ENCODE measurements at regions not wholly inside any gene's neighbourhood (a gene's known extent, or its start where the extent isn't known, plus 50 kb on each side); places are given as distances from the start of the nearest gene placed in this dataset.

GRCh38 chr3:44045476-44046275, 196.0 kb upstream of the TOPAZ1 start:
- Histone ChIP-seq H3K27me3 (ENCODE audit: low read depth) (no peaks in the 10 kb centered on the region), H3K4me3 (no peak overlapping the region), H3K36me3 (no peaks in the 10 kb centered on the region), H3K9me3 (no peaks in the 10 kb centered on the region), H3K27ac (no peak overlapping the region), H3K4me1 (no peaks in the 10 kb centered on the region)
- intact Hi-C loops (cut with DNase I) = no loop called here
- peak; percentile 31 to 57 for ATAC-seq
- DNase-seq = peak; percentile 54
- TF ChIP-seq CTCF (IDR thresholded peaks at IDR 0.05) = no peak

GRCh38 chr3:44047796-44048195, 193.9 kb upstream of the TOPAZ1 start:
- ATAC-seq = peak in 1 of 2 donors; percentile 3
- H3K9me3 ChIP-seq = no peaks in the 10 kb centered on the region
- H3K36me3 ChIP-seq = no peaks in the 10 kb centered on the region
- no peak for TF ChIP-seq CTCF (IDR thresholded peaks at IDR 0.05)
- no peak overlapping the region for H3K4me3 ChIP-seq
- H3K27ac ChIP-seq = no peak overlapping the region
- H3K4me1 ChIP-seq = no peaks in the 10 kb centered on the region
- intact Hi-C loops (cut with DNase I) = no loop called here
- no peaks in the 10 kb centered on the region for H3K27me3 ChIP-seq (ENCODE audit: low read depth)
- no peak for DNase-seq

- peak; percentile 87 to 90 for ATAC-seq
- no peak overlapping the region for H3K4me3 ChIP-seq
- intact Hi-C loops (cut with DNase I) = no loop called here
- no peak for TF ChIP-seq CTCF (IDR thresholded peaks at IDR 0.05)
- H3K27me3 ChIP-seq (ENCODE audit: low read depth) = no peaks in the 10 kb centered on the region
- H3K4me1 ChIP-seq = no peaks in the 10 kb centered on the region
- H3K36me3 ChIP-seq = no peaks in the 10 kb centered on the region
- no peak for DNase-seq
- H3K27ac ChIP-seq = peak overlapping the region; percentile 24
- no peaks in the 10 kb centered on the region for H3K9me3 ChIP-seq
Observed at GRCh38 chr3:44048196-44048924, 193.3 kb upstream of the TOPAZ1 start.

GRCh38 chr3:44048949-44049348, 192.7 kb upstream of the TOPAZ1 start:
- no peaks in the 10 kb centered on the region for H3K36me3 ChIP-seq
- no peak for DNase-seq
- H3K27me3 ChIP-seq (ENCODE audit: low read depth) = no peaks in the 10 kb centered on the region
- no peak for ATAC-seq
- H3K9me3 ChIP-seq = no peaks in the 10 kb centered on the region
- intact Hi-C loops (cut with DNase I) = no loop called here
- H3K4me3 ChIP-seq = no peak overlapping the region
- no peaks in the 10 kb centered on the region for H3K4me1 ChIP-seq
- H3K27ac ChIP-seq = peak overlapping the region; percentile 24
- no peak for TF ChIP-seq CTCF (IDR thresholded peaks at IDR 0.05)

GRCh38 chr3:44050101-44050500, 191.6 kb upstream of the TOPAZ1 start:
- TF ChIP-seq CTCF (IDR thresholded peaks at IDR 0.05) = no peak
- H3K36me3 ChIP-seq = no peaks in the 10 kb centered on the region
- DNase-seq (no peak), ATAC-seq (no peak)
- no peak overlapping the region for H3K27ac ChIP-seq
- H3K4me1 ChIP-seq = no peaks in the 10 kb centered on the region
- H3K27me3 ChIP-seq (ENCODE audit: low read depth) = no peaks in the 10 kb centered on the region
- no peaks in the 10 kb centered on the region for H3K9me3 ChIP-seq
- H3K4me3 ChIP-seq = no peak overlapping the region
- intact Hi-C loops (cut with DNase I) = no loop called here

Data from lower lobe of right lung (tissue), 2 donors.